Natural killer cell (primary cell): ENCODE measurements at regions not wholly inside any gene's neighbourhood (a gene's known extent, or its start where the extent isn't known, plus 50 kb on each side); places are given as distances from the start of the nearest gene placed in this dataset.

Experiments used
- ATAC-seq, 3 donors: fragments of 150-1000 bp in 2 of 3; fragments of 200-7000 bp in 1 of 3; cut with Tn5 transposase; 1 replicate in 1 of 3; 2 replicates in 2 of 3; pipeline ENCODE4 v1.10.0; 2021; ENCODE audit warnings: mild to moderate bottlenecking in 2 of 3, moderate library complexity in 2 of 3
- DNase-seq, 2 donors: peaks; one replicate each; pipeline versions ENCODE4 v3.0.0 to v3.0.0-alpha.2; 2013 to 2021; ENCODE audit warnings: mixed read lengths in 1 of 2
- H3K27ac ChIP-seq: one replicate; pipeline ENCODE4 v1.5.1; 2013; ENCODE audit warnings: mild to moderate bottlenecking, low read length
- H3K27me3 ChIP-seq: one replicate; pipeline ENCODE4 v1.6.1; 2013; ENCODE audit warnings: low read length; ENCODE audit not compliant: control insufficient read depth, insufficient read depth
- H3K36me3 ChIP-seq: one replicate; pipeline ENCODE4 v1.6.1; 2013; ENCODE audit warnings: low read length; ENCODE audit not compliant: control insufficient read depth, insufficient read depth
- H3K4me1 ChIP-seq: one replicate; pipeline ENCODE4 v1.6.1; 2013; ENCODE audit warnings: low read length; ENCODE audit not compliant: control insufficient read depth, insufficient read depth
- H3K4me3 ChIP-seq: one replicate; pipeline ENCODE4 v1.5.1; 2013; ENCODE audit warnings: low read length
- H3K9me3 ChIP-seq: one replicate; pipeline ENCODE4 v1.6.1; 2013; ENCODE audit warnings: low read length; ENCODE audit not compliant: control insufficient read depth, insufficient read depth
- H3K27ac Mint-ChIP-seq, 2 donors: one replicate each; pipeline ENCODE4 v1.8.0; 2022; ENCODE audit warnings: mild to moderate bottlenecking in 2 of 2, mixed read lengths in 2 of 2, moderate library complexity in 1 of 2
- H3K27me3 Mint-ChIP-seq, 2 donors: one replicate each; pipeline ENCODE4 v1.8.0; 2022; ENCODE audit warnings: low read depth in 2 of 2, mixed read lengths in 2 of 2
- H3K36me3 Mint-ChIP-seq: one replicate; pipeline ENCODE4 v1.8.0; 2022; ENCODE audit warnings: mixed read lengths
- H3K4me1 Mint-ChIP-seq, 2 donors: one replicate each; pipeline ENCODE4 v1.8.0; 2022; ENCODE audit warnings: mixed read lengths in 2 of 2
- H3K4me3 Mint-ChIP-seq: one replicate; pipeline ENCODE4 v1.8.0; 2022; ENCODE audit warnings: mild to moderate bottlenecking, moderate library complexity, mixed read lengths
- H3K9me3 Mint-ChIP-seq, 2 donors: one replicate each; pipeline ENCODE4 v1.8.0; 2022; ENCODE audit warnings: mixed read lengths in 2 of 2
- CTCF ChIP-seq: fragments of 200-600 bp; IDR thresholded peaks from one replicate; pipeline ENCODE4 v1.8.0; 2022; ENCODE audit warnings: antibody characterized with exemption
- WGBS: methylation state at CpG from one replicate; pipeline ENCODE4 v1.1.7; 2013; ENCODE audit warnings: missing lambda C conversion rate; ENCODE audit not compliant: insufficient coverage; 5-methylcytosine and 5-hydroxymethylcytosine counted together
- intact Hi-C: fragments of 100-400 bp; cut with micrococcal nuclease; formaldehyde crosslinking; loops from one replicate; pipeline ENCODE4 v1.14.2; 2022

- Mint-ChIP-seq H3K4me1 (no peaks in the 10 kb centered on the region), H3K27ac (no peak overlapping the region), H3K36me3 (no peaks in the 10 kb centered on the region), H3K9me3 (peaks cover 0 to 2% of the 10 kb centered on the region in 2 donors), H3K4me3 (no peak overlapping the region), H3K27me3 (no peaks in the 10 kb centered on the region)
- no peak for TF ChIP-seq CTCF
- WGBS, result 88% methylated on average over 4 of the region's 4 CpGs
- H3K4me1 ChIP-seq, result no peaks in the 10 kb centered on the region
- no peaks in the 10 kb centered on the region for H3K36me3 ChIP-seq
- intact Hi-C loops, result no loop called here
- DNase-seq (no peak), ATAC-seq (no peak)
- H3K27ac ChIP-seq, result no peak overlapping the region
- H3K9me3 ChIP-seq, result no peaks in the 10 kb centered on the region
- H3K4me3 ChIP-seq, result no peak overlapping the region
- H3K27me3 ChIP-seq, result no peaks in the 10 kb centered on the region
Measured at GRCh38 chrX:10797466-10797865, 177.1 kb upstream of the MID1 start.

GRCh38 chrX:10798041-10798440, 177.7 kb upstream of the MID1 start:
- H3K27ac ChIP-seq, result no peak overlapping the region
- H3K4me3 ChIP-seq, result no peak overlapping the region
- H3K9me3 ChIP-seq, result no peaks in the 10 kb centered on the region
- no peaks in the 10 kb centered on the region for H3K4me1 ChIP-seq
- no peaks in the 10 kb centered on the region for H3K27me3 ChIP-seq
- H3K36me3 ChIP-seq, result no peaks in the 10 kb centered on the region
- Mint-ChIP-seq H3K36me3 (no peaks in the 10 kb centered on the region), H3K4me1 (no peaks in the 10 kb centered on the region), H3K27me3 (no peaks in the 10 kb centered on the region), H3K4me3 (no peak overlapping the region), H3K27ac (no peak overlapping the region), H3K9me3 (peaks cover 0 to 2% of the 10 kb centered on the region in 2 donors)
- DNase-seq, result no peak
- no peak for ATAC-seq
- intact Hi-C loops, result no loop called here
- 93% methylated on average over 3 of the region's 3 CpGs for WGBS
- TF ChIP-seq CTCF, result no peak

- H3K36me3 Mint-ChIP-seq, result no peaks in the 10 kb centered on the region
- H3K27me3 Mint-ChIP-seq, result no peaks in the 10 kb centered on the region
- ATAC-seq (no peak), DNase-seq (no peak)
- H3K27ac Mint-ChIP-seq, result no peak overlapping the region
- no peaks in the 10 kb centered on the region for H3K4me1 Mint-ChIP-seq
- no peaks in the 10 kb centered on the region for H3K9me3 ChIP-seq
- H3K4me3 ChIP-seq, result no peak overlapping the region
- H3K9me3 Mint-ChIP-seq, result no peaks in the 10 kb centered on the region
- TF ChIP-seq CTCF, result no peak
- intact Hi-C loops, result no loop called here
- H3K36me3 ChIP-seq, result no peaks in the 10 kb centered on the region
- no peak overlapping the region for H3K4me3 Mint-ChIP-seq
- H3K27ac ChIP-seq, result no peak overlapping the region
- H3K27me3 ChIP-seq, result no peaks in the 10 kb centered on the region
- H3K4me1 ChIP-seq, result no peaks in the 10 kb centered on the region
Measured at GRCh38 chrX:10800796-10801195, 180.4 kb upstream of the MID1 start.

GRCh38 chrX:10811111-10811510, 190.7 kb upstream of the MID1 start:
- no peaks in the 10 kb centered on the region for H3K36me3 Mint-ChIP-seq
- intact Hi-C loops, result no loop called here
- no peak for TF ChIP-seq CTCF
- H3K4me1 Mint-ChIP-seq, result no peaks in the 10 kb centered on the region
- H3K27me3 Mint-ChIP-seq, result no peaks in the 10 kb centered on the region
- DNase-seq, result no peak
- Histone ChIP-seq H3K27me3 (no peaks in the 10 kb centered on the region), H3K27ac (no peak overlapping the region), H3K9me3 (no peaks in the 10 kb centered on the region), H3K36me3 (no peaks in the 10 kb centered on the region), H3K4me1 (no peaks in the 10 kb centered on the region), H3K4me3 (no peak overlapping the region)
- WGBS, result 100% methylated on average over 1 of the region's 3 CpGs
- H3K27ac Mint-ChIP-seq, result no peak overlapping the region
- H3K9me3 Mint-ChIP-seq, result peaks cover 9 to 10% of the 10 kb centered on the region in 2 donors
- no peak overlapping the region for H3K4me3 Mint-ChIP-seq
- ATAC-seq, result no peak
